ENCODE measurements at regions not wholly inside any gene's neighbourhood (a gene's known extent, or its start where the extent isn't known, plus 50 kb on each side); places are given as distances from the start of the nearest gene placed in this dataset.
A peak's percentile ranks its signal among the peaks of the same experiment; 100 is the strongest.

GRCh38 chrX:22666441-22666840 is 333.3 kb upstream of the DDX53 start:
- no peak for DNase-seq

GRCh38 chrX:22674932-22675331 is 324.8 kb upstream of the DDX53 start:
- no peak for DNase-seq

GRCh38 chrX:22686138-22686541 is 313.6 kb upstream of the DDX53 start:
- DNase-seq, result peak; percentile 51 to 71

GRCh38 chrX:22689290-22689689 is 310.5 kb upstream of the DDX53 start:
- no peak for DNase-seq

GRCh38 chrX:22690116-22690515 is 309.6 kb upstream of the DDX53 start:
- no peak for DNase-seq

GRCh38 chrX:22691966-22692565 is 307.7 kb upstream of the DDX53 start:
- DNase-seq, result no peak

GRCh38 chrX:22698151-22698550 is 301.6 kb upstream of the DDX53 start:
- DNase-seq, result no peak

GRCh38 chrX:22699581-22700091 is 300.1 kb upstream of the DDX53 start:
- DNase-seq, result no peak

GRCh38 chrX:22712942-22713341 is 286.8 kb upstream of the DDX53 start:
- no peak for DNase-seq

GRCh38 chrX:22730542-22730941 is 269.2 kb upstream of the DDX53 start:
- DNase-seq, result no peak

GRCh38 chrX:22737541-22737940 is 262.2 kb upstream of the DDX53 start:
- DNase-seq, result no peak

- no peak for DNase-seq
These were observed 260.5 kb upstream of the DDX53 start for GRCh38 chrX:22739276-22739675.

GRCh38 chrX:22740836-22741235 is 258.9 kb upstream of the DDX53 start:
- no peak for DNase-seq

- no peak for DNase-seq
These were observed 257.6 kb upstream of the DDX53 start for GRCh38 chrX:22742174-22742573.

GRCh38 chrX:22746081-22746480 is 253.7 kb upstream of the DDX53 start:
- no peak for DNase-seq

GRCh38 chrX:22748093-22748999 is 251.4 kb upstream of the DDX53 start:
- DNase-seq, result peak in 1 of 2 experiments; percentile 31

- DNase-seq, result no peak
These were observed 240.8 kb upstream of the DDX53 start for GRCh38 chrX:22758807-22759481.

GRCh38 chrX:22760513-22761057 is 239.2 kb upstream of the DDX53 start:
- no peak for DNase-seq

- DNase-seq, result no peak
These were observed 211.5 kb upstream of the DDX53 start for GRCh38 chrX:22788221-22788620.

GRCh38 chrX:22795671-22796070 is 204.1 kb upstream of the DDX53 start:
- no peak for DNase-seq

- DNase-seq, result no peak
These were observed 199.4 kb upstream of the DDX53 start for GRCh38 chrX:22800360-22800759.

- no peak for DNase-seq
These were observed 199.0 kb upstream of the DDX53 start for GRCh38 chrX:22800806-22801205.

GRCh38 chrX:22803353-22803752 is 196.4 kb upstream of the DDX53 start:
- no peak for DNase-seq
